ENCODE measurements at regions not wholly inside any gene's neighbourhood (a gene's known extent, or its start where the extent isn't known, plus 50 kb on each side); places are given as distances from the start of the nearest gene placed in this dataset.

GRCh38 chr10:43856299-43856698 is 207.6 kb upstream of the ZNF32 start:
- FAIRE-seq (no peak), DNase-seq (ENCODE audit: insufficient read length) (no peak)
- TF ChIP-seq POLR2A (IDR thresholded peaks at IDR 0.05; ENCODE audit: low read depth, low read length), result no peak
- TF ChIP-seq TAF1 (IDR thresholded peaks at IDR 0.05; ENCODE audit: borderline replicate concordance, low read depth, low read length), result no peak
- TF ChIP-seq POLR2AphosphoS5 (IDR thresholded peaks at IDR 0.05; ENCODE audit: low read depth, low read length), result no peak

GRCh38 chr10:43855667-43856210 is 207.1 kb upstream of the ZNF32 start:
- DNase-seq (ENCODE audit: insufficient read length) (no peak), FAIRE-seq (no peak)
- no peak for TF ChIP-seq POLR2A (IDR thresholded peaks at IDR 0.05; ENCODE audit: low read depth, low read length)
- TF ChIP-seq TAF1 (IDR thresholded peaks at IDR 0.05; ENCODE audit: borderline replicate concordance, low read depth, low read length), result no peak
- TF ChIP-seq POLR2AphosphoS5 (IDR thresholded peaks at IDR 0.05; ENCODE audit: low read depth, low read length), result no peak

- no peak for FAIRE-seq
- no peak for DNase-seq (ENCODE audit: insufficient read length)
- no peak for TF ChIP-seq TAF1 (IDR thresholded peaks at IDR 0.05; ENCODE audit: borderline replicate concordance, low read depth, low read length)
Observed at GRCh38 chr10:43854007-43854406, 205.3 kb upstream of the ZNF32 start.

- TF ChIP-seq POLR2AphosphoS5 (IDR thresholded peaks at IDR 0.05; ENCODE audit: low read depth, low read length) (no peak), POLR2A (IDR thresholded peaks at IDR 0.05; ENCODE audit: low read depth, low read length) (no peak), TAF1 (IDR thresholded peaks at IDR 0.05; ENCODE audit: borderline replicate concordance, low read depth, low read length) (no peak)
- DNase-seq (ENCODE audit: insufficient read length), result no peak
- no peak for FAIRE-seq
Observed at GRCh38 chr10:43853369-43853768, 204.7 kb upstream of the ZNF32 start.

GRCh38 chr10:43852644-43853214 is 204.0 kb upstream of the ZNF32 start:
- FAIRE-seq (no peak), DNase-seq (ENCODE audit: insufficient read length) (no peak)
- TF ChIP-seq TAF1 (IDR thresholded peaks at IDR 0.05; ENCODE audit: borderline replicate concordance, low read depth, low read length) (no peak), POLR2AphosphoS5 (IDR thresholded peaks at IDR 0.05; ENCODE audit: low read depth, low read length) (no peak), POLR2A (IDR thresholded peaks at IDR 0.05; ENCODE audit: low read depth, low read length) (no peak)

GRCh38 chr10:43852149-43852548 is 203.5 kb upstream of the ZNF32 start:
- no peak for DNase-seq (ENCODE audit: insufficient read length)
- FAIRE-seq, result no peak
- TF ChIP-seq TAF1 (IDR thresholded peaks at IDR 0.05; ENCODE audit: borderline replicate concordance, low read depth, low read length) (no peak), POLR2A (IDR thresholded peaks at IDR 0.05; ENCODE audit: low read depth, low read length) (no peak), POLR2AphosphoS5 (IDR thresholded peaks at IDR 0.05; ENCODE audit: low read depth, low read length) (no peak)

GRCh38 chr10:43851030-43851429 is 202.3 kb upstream of the ZNF32 start:
- DNase-seq (ENCODE audit: insufficient read length), result no peak
- FAIRE-seq, result no peak
- TF ChIP-seq TAF1 (IDR thresholded peaks at IDR 0.05; ENCODE audit: borderline replicate concordance, low read depth, low read length) (no peak), POLR2AphosphoS5 (IDR thresholded peaks at IDR 0.05; ENCODE audit: low read depth, low read length) (no peak), POLR2A (IDR thresholded peaks at IDR 0.05; ENCODE audit: low read depth, low read length) (no peak)

- DNase-seq (ENCODE audit: insufficient read length), result no peak
- TF ChIP-seq TAF1 (IDR thresholded peaks at IDR 0.05; ENCODE audit: borderline replicate concordance, low read depth, low read length) (no peak), POLR2AphosphoS5 (IDR thresholded peaks at IDR 0.05; ENCODE audit: low read depth, low read length) (no peak), POLR2A (IDR thresholded peaks at IDR 0.05; ENCODE audit: low read depth, low read length) (no peak)
- FAIRE-seq, result no peak
Observed at GRCh38 chr10:43849551-43849950, 200.9 kb upstream of the ZNF32 start.

- FAIRE-seq, result no peak
Observed at GRCh38 chr10:43846968-43847367, 198.3 kb upstream of the ZNF32 start.

GRCh38 chr10:43846187-43846680 is 197.6 kb upstream of the ZNF32 start:
- no peak for TF ChIP-seq TAF1 (IDR thresholded peaks at IDR 0.05; ENCODE audit: borderline replicate concordance, low read depth, low read length)
- no peak for TF ChIP-seq POLR2A (IDR thresholded peaks at IDR 0.05; ENCODE audit: low read depth, low read length)
- TF ChIP-seq POLR2AphosphoS5 (IDR thresholded peaks at IDR 0.05; ENCODE audit: low read depth, low read length), result no peak
- no peak for FAIRE-seq
- DNase-seq (ENCODE audit: insufficient read length), result no peak

More at GRCh38 chr10:43846968-43847367, 198.3 kb upstream of the ZNF32 start:
- no peak for DNase-seq (ENCODE audit: insufficient read length)
- TF ChIP-seq TAF1 (IDR thresholded peaks at IDR 0.05; ENCODE audit: borderline replicate concordance, low read depth, low read length) (no peak), POLR2A (IDR thresholded peaks at IDR 0.05; ENCODE audit: low read depth, low read length) (no peak), POLR2AphosphoS5 (IDR thresholded peaks at IDR 0.05; ENCODE audit: low read depth, low read length) (no peak)

- TF ChIP-seq POLR2A (IDR thresholded peaks at IDR 0.05; ENCODE audit: low read depth, low read length), result no peak
- no peak for TF ChIP-seq POLR2AphosphoS5 (IDR thresholded peaks at IDR 0.05; ENCODE audit: low read depth, low read length)
- no peak for TF ChIP-seq TAF1 (IDR thresholded peaks at IDR 0.05; ENCODE audit: borderline replicate concordance, low read depth, low read length)
- FAIRE-seq (no peak), DNase-seq (ENCODE audit: insufficient read length) (no peak)
Observed at GRCh38 chr10:43845121-43845520, 196.4 kb upstream of the ZNF32 start.

- TF ChIP-seq POLR2A (IDR thresholded peaks at IDR 0.05; ENCODE audit: low read depth, low read length) (no peak), POLR2AphosphoS5 (IDR thresholded peaks at IDR 0.05; ENCODE audit: low read depth, low read length) (no peak), TAF1 (IDR thresholded peaks at IDR 0.05; ENCODE audit: borderline replicate concordance, low read depth, low read length) (no peak)
- DNase-seq (ENCODE audit: insufficient read length) (no peak), FAIRE-seq (no peak)
Observed at GRCh38 chr10:43844221-43844620, 195.5 kb upstream of the ZNF32 start.

All from GM12892 (cell line).